ENCODE measurements at regions not wholly inside any gene's neighbourhood (a gene's known extent, or its start where the extent isn't known, plus 50 kb on each side); places are given as distances from the start of the nearest gene placed in this dataset.

GRCh38 chr4:188197566-188197965 lies 58.3 kb downstream of the TRIML1 start:
- Mint-ChIP-seq H3K27ac (no peak overlapping the region), H3K36me3 (ENCODE audit: low read depth) (no peaks in the 10 kb centered on the region)

GRCh38 chr4:188198982-188199792 lies 59.9 kb downstream of the TRIML1 start:
- peaks cover 3% of the 10 kb centered on the region for H3K9me3 Mint-ChIP-seq
- no peak overlapping the region for H3K27ac Mint-ChIP-seq
- peaks cover 8% of the 10 kb centered on the region for H3K4me1 Mint-ChIP-seq
- no peaks in the 10 kb centered on the region for H3K27me3 Mint-ChIP-seq (ENCODE audit: low read depth)
- TF ChIP-seq CTCF (IDR thresholded peaks at IDR 0.05; ENCODE audit: unreplicated experiment in 3 of 3): no peak
- H3K4me3 Mint-ChIP-seq: peak overlapping the region in 1 of 3 experiments; percentile 4
- H3K36me3 Mint-ChIP-seq (ENCODE audit: low read depth): no peaks in the 10 kb centered on the region

More at GRCh38 chr4:188197566-188197965, 58.3 kb downstream of the TRIML1 start:
- Mint-ChIP-seq H3K27me3 (ENCODE audit: low read depth) (no peaks in the 10 kb centered on the region), H3K4me1 (peaks cover 8% of the 10 kb centered on the region), H3K9me3 (peaks cover 3% of the 10 kb centered on the region), H3K4me3 (no peak overlapping the region)
- TF ChIP-seq CTCF (IDR thresholded peaks at IDR 0.05; ENCODE audit: unreplicated experiment in 3 of 3): no peak

GRCh38 chr4:188201851-188202250 lies 62.6 kb downstream of the TRIML1 start:
- peaks cover 3% of the 10 kb centered on the region for H3K9me3 Mint-ChIP-seq
- no peak overlapping the region for H3K27ac Mint-ChIP-seq
- no peak overlapping the region for H3K4me3 Mint-ChIP-seq
- H3K4me1 Mint-ChIP-seq: no peaks in the 10 kb centered on the region
- no peak for TF ChIP-seq CTCF (IDR thresholded peaks at IDR 0.05; ENCODE audit: unreplicated experiment in 3 of 3)
- H3K27me3 Mint-ChIP-seq (ENCODE audit: low read depth): no peaks in the 10 kb centered on the region
- no peaks in the 10 kb centered on the region for H3K36me3 Mint-ChIP-seq (ENCODE audit: low read depth)

- Mint-ChIP-seq H3K9me3 (peaks cover 2% of the 10 kb centered on the region), H3K4me1 (no peaks in the 10 kb centered on the region), H3K27me3 (ENCODE audit: low read depth) (no peaks in the 10 kb centered on the region), H3K4me3 (no peak overlapping the region), H3K27ac (no peak overlapping the region), H3K36me3 (ENCODE audit: low read depth) (no peaks in the 10 kb centered on the region)
- no peak for TF ChIP-seq CTCF (IDR thresholded peaks at IDR 0.05; ENCODE audit: unreplicated experiment in 3 of 3)
Observed at GRCh38 chr4:188206783-188207182, 67.5 kb downstream of the TRIML1 start.

GRCh38 chr4:188214861-188215260 lies 75.6 kb downstream of the TRIML1 start:
- no peak overlapping the region for H3K4me3 Mint-ChIP-seq
- no peak overlapping the region for H3K27ac Mint-ChIP-seq
- H3K4me1 Mint-ChIP-seq: peaks cover 3% of the 10 kb centered on the region
- no peak for TF ChIP-seq CTCF (IDR thresholded peaks at IDR 0.05; ENCODE audit: unreplicated experiment in 3 of 3)
- H3K27me3 Mint-ChIP-seq (ENCODE audit: low read depth): no peaks in the 10 kb centered on the region
- no peaks in the 10 kb centered on the region for H3K36me3 Mint-ChIP-seq (ENCODE audit: low read depth)
- H3K9me3 Mint-ChIP-seq: peaks cover 2% of the 10 kb centered on the region

- H3K27me3 Mint-ChIP-seq (ENCODE audit: low read depth): peaks cover 3% of the 10 kb centered on the region
- TF ChIP-seq CTCF (IDR thresholded peaks at IDR 0.05; ENCODE audit: unreplicated experiment in 3 of 3): no peak
- H3K4me3 Mint-ChIP-seq: peak overlapping the region; percentile 10 to 53 (median 31)
- H3K36me3 Mint-ChIP-seq (ENCODE audit: low read depth): no peaks in the 10 kb centered on the region
- H3K27ac Mint-ChIP-seq: no peak overlapping the region
- H3K4me1 Mint-ChIP-seq: peaks cover 3% of the 10 kb centered on the region
- H3K9me3 Mint-ChIP-seq: no peaks in the 10 kb centered on the region
Observed at GRCh38 chr4:188218392-188218791, 79.2 kb downstream of the TRIML1 start.

All from nephron (organoid).